Bronchial epithelial cell (primary cell): ENCODE measurements at regions not wholly inside any gene's neighbourhood (a gene's known extent, or its start where the extent isn't known, plus 50 kb on each side); places are given as distances from the start of the nearest gene placed in this dataset.

Source experiments
- DNase-seq: peaks from one replicate; pipeline ENCODE4 v3.0.0-alpha.2; 2010; ENCODE audit warnings: low read depth
- FAIRE-seq: peaks from 2 replicates; lab custom pipeline; 2011; peaks lifted over from hg19 to GRCh38; lab: Jason Lieb, UNC
- H3K27me3 ChIP-seq: 2 replicates; pipeline ENCODE4 v1.5.1; 2011; ENCODE audit warnings: low read length; ENCODE audit not compliant: control insufficient read depth, insufficient read depth
- H3K36me3 ChIP-seq: 2 replicates; pipeline ENCODE4 v1.5.1; 2011; ENCODE audit warnings: low read length; ENCODE audit not compliant: control insufficient read depth, insufficient read depth
- H3K4me3 ChIP-seq: 2 replicates; pipeline ENCODE4 v1.5.1; 2011; ENCODE audit warnings: mild to moderate bottlenecking, low read depth, low read length, control low read depth
- TF ChIP-seq, protein P1 (sequence below): IDR thresholded peaks from 2 replicates; pipeline ENCODE4 v1.5.1; 2011; ENCODE audit warnings: mild to moderate bottlenecking, moderate library complexity, low read length, control low read depth, inconsistent platforms; ENCODE audit not compliant: insufficient read depth, severe bottlenecking

DNA sequence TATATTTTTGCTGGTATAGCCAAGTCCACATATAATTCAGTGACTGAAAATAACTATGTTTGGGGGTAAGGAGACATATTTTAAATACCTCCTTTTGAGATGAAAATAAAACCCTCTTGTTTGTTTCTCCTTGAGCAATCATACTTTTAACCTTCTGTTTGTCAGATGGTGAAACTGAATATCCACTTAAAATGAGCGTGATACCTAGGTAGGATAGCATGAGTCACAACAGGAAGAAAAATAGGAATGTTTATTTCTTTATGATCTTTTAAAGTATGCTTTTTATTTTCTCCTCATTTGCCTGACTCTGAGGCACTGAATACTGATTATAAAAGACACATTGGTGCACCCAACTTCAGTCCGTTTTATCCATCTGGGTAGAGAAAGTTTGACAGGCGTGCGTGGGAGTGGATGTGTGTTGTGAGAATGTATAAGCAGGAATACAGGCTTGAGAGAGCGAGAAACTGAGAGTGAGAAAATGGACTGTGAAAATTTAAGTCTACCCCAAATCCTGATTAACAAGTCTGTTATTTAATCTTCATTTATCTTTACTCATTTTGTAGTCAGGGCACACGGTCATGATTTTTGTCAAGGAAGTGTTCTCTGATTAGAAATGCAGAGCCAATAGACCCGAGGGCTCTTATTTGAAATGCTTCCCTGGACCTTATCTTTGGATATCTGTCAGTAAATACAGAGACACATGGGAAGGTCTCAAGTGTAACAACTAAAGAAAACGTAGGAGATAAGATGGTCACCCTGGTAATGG is 62.1 kb upstream of the ANTXR2 start:
- H3K36me3 ChIP-seq: no peaks in the 10 kb centered on the region
- H3K4me3 ChIP-seq: no peak overlapping the region
- TF ChIP-seq, protein P1, sequence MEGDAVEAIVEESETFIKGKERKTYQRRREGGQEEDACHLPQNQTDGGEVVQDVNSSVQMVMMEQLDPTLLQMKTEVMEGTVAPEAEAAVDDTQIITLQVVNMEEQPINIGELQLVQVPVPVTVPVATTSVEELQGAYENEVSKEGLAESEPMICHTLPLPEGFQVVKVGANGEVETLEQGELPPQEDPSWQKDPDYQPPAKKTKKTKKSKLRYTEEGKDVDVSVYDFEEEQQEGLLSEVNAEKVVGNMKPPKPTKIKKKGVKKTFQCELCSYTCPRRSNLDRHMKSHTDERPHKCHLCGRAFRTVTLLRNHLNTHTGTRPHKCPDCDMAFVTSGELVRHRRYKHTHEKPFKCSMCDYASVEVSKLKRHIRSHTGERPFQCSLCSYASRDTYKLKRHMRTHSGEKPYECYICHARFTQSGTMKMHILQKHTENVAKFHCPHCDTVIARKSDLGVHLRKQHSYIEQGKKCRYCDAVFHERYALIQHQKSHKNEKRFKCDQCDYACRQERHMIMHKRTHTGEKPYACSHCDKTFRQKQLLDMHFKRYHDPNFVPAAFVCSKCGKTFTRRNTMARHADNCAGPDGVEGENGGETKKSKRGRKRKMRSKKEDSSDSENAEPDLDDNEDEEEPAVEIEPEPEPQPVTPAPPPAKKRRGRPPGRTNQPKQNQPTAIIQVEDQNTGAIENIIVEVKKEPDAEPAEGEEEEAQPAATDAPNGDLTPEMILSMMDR: no peak
- no peaks in the 10 kb centered on the region for H3K27me3 ChIP-seq
- no peak for FAIRE-seq
- DNase-seq: peak; percentile 77

DNA sequence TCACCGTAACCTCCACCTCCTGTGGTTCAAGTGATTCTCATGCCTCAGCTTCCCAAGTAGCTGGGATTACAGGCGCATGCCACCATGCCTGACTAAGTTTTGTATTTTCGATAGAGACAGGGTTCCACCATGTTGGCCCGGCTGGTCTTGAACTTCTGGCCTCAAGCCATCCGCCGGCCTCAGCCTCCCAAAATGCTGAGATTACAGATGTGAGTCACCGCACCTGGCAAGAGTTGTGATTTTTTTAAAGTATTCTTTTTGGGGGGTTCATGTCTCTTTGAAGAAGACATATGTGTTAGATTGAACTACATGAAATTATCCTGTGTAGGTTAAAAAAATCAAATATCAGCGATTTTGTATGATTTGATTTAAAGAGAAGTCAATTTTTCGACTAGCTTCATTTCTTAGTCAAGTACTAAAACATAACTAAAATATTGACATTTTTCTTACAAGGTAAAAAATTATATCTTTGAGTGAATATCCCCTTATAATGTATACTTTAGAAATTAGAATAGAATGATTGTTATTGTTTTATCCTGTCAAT is 60.3 kb upstream of the ANTXR2 start:
- no peak overlapping the region for H3K4me3 ChIP-seq
- TF ChIP-seq, protein P1: no peak
- no peaks in the 10 kb centered on the region for H3K27me3 ChIP-seq
- no peak for DNase-seq
- H3K36me3 ChIP-seq: no peaks in the 10 kb centered on the region
- FAIRE-seq: no peak

DNA sequence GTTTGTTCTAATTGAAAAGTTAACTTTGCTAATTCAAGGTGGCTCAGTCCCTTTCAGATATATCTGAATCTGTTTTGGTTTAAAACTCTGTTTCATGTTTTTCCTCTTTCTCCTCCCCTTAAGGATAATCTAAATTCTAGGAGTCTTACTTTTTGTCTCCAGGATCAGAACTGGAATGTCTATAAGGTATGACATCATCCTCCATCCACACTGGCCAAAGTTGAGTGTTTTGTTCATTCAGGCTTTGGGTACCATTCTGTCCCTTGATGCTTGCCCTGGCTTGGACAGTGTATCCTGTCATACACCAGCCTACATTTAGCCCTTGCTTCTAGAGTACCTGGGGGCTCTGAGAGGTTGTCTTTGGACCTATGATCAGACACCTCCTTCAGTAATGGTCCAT is 56.8 kb upstream of the ANTXR2 start:
- H3K36me3 ChIP-seq: no peaks in the 10 kb centered on the region
- no peaks in the 10 kb centered on the region for H3K27me3 ChIP-seq
- FAIRE-seq (no peak), DNase-seq (no peak)
- TF ChIP-seq, protein P1: no peak
- H3K4me3 ChIP-seq: no peak overlapping the region

DNA sequence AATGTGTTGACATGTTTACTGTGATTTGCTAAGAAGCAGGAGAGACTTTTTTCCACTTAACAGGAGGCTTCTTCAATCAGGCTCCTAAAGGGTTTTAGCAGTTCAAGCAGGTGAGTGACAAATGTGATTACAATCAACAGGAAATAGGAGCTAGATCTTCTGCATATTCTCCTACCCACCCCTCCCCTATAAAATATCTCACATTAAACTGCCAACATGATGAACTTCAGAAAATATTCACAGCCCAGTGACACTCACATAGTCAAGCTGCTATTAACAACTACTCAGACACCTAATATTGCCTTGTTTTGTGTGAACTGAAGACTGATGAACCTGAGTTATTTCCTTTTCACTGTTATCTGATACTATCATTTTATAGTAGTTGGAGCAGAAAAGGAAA is 55.9 kb upstream of the ANTXR2 start:
- no peak overlapping the region for H3K4me3 ChIP-seq
- FAIRE-seq (no peak), DNase-seq (no peak)
- H3K36me3 ChIP-seq: no peaks in the 10 kb centered on the region
- TF ChIP-seq, protein P1: no peak
- no peaks in the 10 kb centered on the region for H3K27me3 ChIP-seq

DNA sequence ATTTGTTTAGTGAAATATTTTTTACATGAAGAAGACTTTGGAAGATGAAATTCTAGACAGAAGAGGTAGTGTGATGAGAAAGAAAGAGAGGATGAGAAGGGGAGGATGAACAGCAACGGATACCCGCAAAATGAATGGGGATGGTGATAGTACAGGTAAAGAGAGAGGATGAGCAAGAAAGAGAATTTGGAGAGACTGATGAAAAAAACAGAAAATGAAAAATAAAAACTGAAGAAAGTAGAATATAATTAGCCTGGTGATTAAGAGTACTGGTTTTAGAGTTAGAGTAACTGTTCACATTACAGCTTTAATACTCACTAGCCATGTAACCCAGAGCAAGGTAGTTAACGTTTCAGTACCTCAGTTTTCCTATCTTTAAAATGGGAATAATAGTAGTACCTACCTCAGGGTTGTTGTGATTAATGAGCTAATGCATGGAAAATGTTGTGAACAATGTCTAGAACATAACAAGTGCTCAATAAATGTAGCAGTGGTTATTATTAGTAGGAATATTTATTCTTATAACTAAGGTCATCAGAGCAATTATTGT is 54.9 kb upstream of the ANTXR2 start:
- H3K36me3 ChIP-seq: no peaks in the 10 kb centered on the region
- FAIRE-seq (no peak), DNase-seq (no peak)
- no peaks in the 10 kb centered on the region for H3K27me3 ChIP-seq
- no peak overlapping the region for H3K4me3 ChIP-seq
- TF ChIP-seq, protein P1: no peak
